Immature natural killer cell (primary cell): ENCODE measurements at regions not wholly inside any gene's neighbourhood (a gene's known extent, or its start where the extent isn't known, plus 50 kb on each side); places are given as distances from the start of the nearest gene placed in this dataset.

Experiments used
- DNase-seq, 3 donors: peaks; one replicate each; pipeline ENCODE4 v3.0.0; 2022; ENCODE audit warnings: mixed read lengths in 1 of 3
- H3K27ac Mint-ChIP-seq, 6 donors: one replicate each; pipeline ENCODE4 v1.8.0; 2020; ENCODE audit warnings: mixed read lengths in 6 of 6, mild to moderate bottlenecking in 5 of 6, inconsistent platforms in 4 of 6, moderate library complexity in 3 of 6
- H3K27me3 Mint-ChIP-seq, 3 donors: one replicate each; pipeline ENCODE4 v1.8.0; 2020 to 2021; ENCODE audit warnings: low read depth in 3 of 3, mild to moderate bottlenecking in 3 of 3, mixed read lengths in 3 of 3, moderate library complexity in 3 of 3, inconsistent platforms in 1 of 3
- H3K36me3 Mint-ChIP-seq, 3 donors: one replicate each; pipeline ENCODE4 v1.8.0; 2020; ENCODE audit warnings: mixed read lengths in 3 of 3, inconsistent platforms in 2 of 3, mild to moderate bottlenecking in 2 of 3
- H3K4me1 Mint-ChIP-seq, 2 donors: one replicate each; pipeline ENCODE4 v1.8.0; 2020; ENCODE audit warnings: inconsistent platforms in 2 of 2, mild to moderate bottlenecking in 2 of 2, mixed read lengths in 2 of 2, moderate library complexity in 1 of 2
- H3K4me3 Mint-ChIP-seq, 5 donors: one replicate each; pipeline ENCODE4 v1.8.0; 2020; ENCODE audit warnings: mild to moderate bottlenecking in 5 of 5, mixed read lengths in 5 of 5, inconsistent platforms in 3 of 5, moderate library complexity in 3 of 5
- H3K9me3 Mint-ChIP-seq, 6 donors: one replicate each; pipeline ENCODE4 v1.8.0; 2020; ENCODE audit warnings: mild to moderate bottlenecking in 6 of 6, mixed read lengths in 6 of 6, inconsistent platforms in 4 of 6, moderate library complexity in 3 of 6

- no peak for DNase-seq
- Mint-ChIP-seq H3K9me3 (peaks cover 12 to 69% (median 18%) of the 10 kb centered on the region in 6 donors), H3K36me3 (peaks cover 6 to 7% (median 6%) of the 10 kb centered on the region in 3 donors), H3K4me1 (peaks cover 3 to 5% of the 10 kb centered on the region in 2 donors), H3K27ac (no peak overlapping the region), H3K27me3 (peaks cover 57 to 68% (median 67%) of the 10 kb centered on the region in 3 donors), H3K4me3 (no peak overlapping the region)
These were observed 155.4 kb downstream of the TRIM27 start for GRCh38 chr6:28768187-28768913.

GRCh38 chr6:28769626-28770402 lies 154.0 kb downstream of the TRIM27 start:
- Mint-ChIP-seq H3K27ac (no peak overlapping the region), H3K4me1 (peaks cover 3 to 5% of the 10 kb centered on the region in 2 donors), H3K27me3 (peaks cover 60 to 77% (median 68%) of the 10 kb centered on the region in 3 donors), H3K36me3 (peaks cover 4 to 6% (median 4%) of the 10 kb centered on the region in 3 donors), H3K4me3 (no peak overlapping the region), H3K9me3 (peaks cover 19 to 80% (median 23%) of the 10 kb centered on the region in 6 donors)
- DNase-seq = no peak

- Mint-ChIP-seq H3K4me3 (no peak overlapping the region), H3K27me3 (peaks cover 61 to 81% (median 67%) of the 10 kb centered on the region in 3 donors), H3K36me3 (peaks cover 3 to 6% (median 3%) of the 10 kb centered on the region in 3 donors), H3K27ac (no peak overlapping the region), H3K4me1 (peaks cover 3 to 5% of the 10 kb centered on the region in 2 donors), H3K9me3 (peaks cover 21 to 82% (median 27%) of the 10 kb centered on the region in 6 donors)
- no peak for DNase-seq
These were observed 153.1 kb downstream of the TRIM27 start for GRCh38 chr6:28770732-28771131.

GRCh38 chr6:28771401-28772267 lies 152.2 kb downstream of the TRIM27 start:
- Mint-ChIP-seq H3K27ac (no peak overlapping the region), H3K4me1 (peaks cover 3 to 5% of the 10 kb centered on the region in 2 donors), H3K4me3 (no peak overlapping the region), H3K9me3 (peaks cover 22 to 83% (median 30%) of the 10 kb centered on the region in 6 donors), H3K36me3 (peaks cover 3 to 6% (median 3%) of the 10 kb centered on the region in 3 donors), H3K27me3 (peaks cover 63 to 81% (median 67%) of the 10 kb centered on the region in 3 donors)
- DNase-seq = no peak

GRCh38 chr6:28772480-28773381 lies 151.1 kb downstream of the TRIM27 start:
- Mint-ChIP-seq H3K4me1 (peaks cover 3 to 5% of the 10 kb centered on the region in 2 donors), H3K4me3 (peak overlapping the region in 4 of 5 donors; percentile 9 to 53 (median 18)), H3K9me3 (peaks cover 23 to 83% (median 32%) of the 10 kb centered on the region in 6 donors), H3K27ac (peak overlapping the region in 3 of 6 donors; percentile 3 to 31 (median 28)), H3K27me3 (peaks cover 67 to 81% (median 71%) of the 10 kb centered on the region in 3 donors), H3K36me3 (peaks cover 3 to 6% (median 3%) of the 10 kb centered on the region in 3 donors)
- DNase-seq = no peak

- Mint-ChIP-seq H3K27ac (peak overlapping the region in 1 of 6 donors; percentile 79), H3K4me3 (peak overlapping the region in 1 of 5 donors; percentile 51), H3K4me1 (peaks cover 3 to 5% of the 10 kb centered on the region in 2 donors), H3K36me3 (peaks cover 3 to 9% (median 6%) of the 10 kb centered on the region in 3 donors), H3K9me3 (peaks cover 30 to 89% (median 42%) of the 10 kb centered on the region in 6 donors), H3K27me3 (peaks cover 68 to 86% (median 77%) of the 10 kb centered on the region in 3 donors)
- no peak for DNase-seq
These were observed 149.3 kb downstream of the TRIM27 start for GRCh38 chr6:28774292-28775051.

- H3K4me3 Mint-ChIP-seq = peak overlapping the region in 1 of 5 donors; percentile 51
- peaks cover 3 to 5% of the 10 kb centered on the region in 2 donors for H3K4me1 Mint-ChIP-seq
- H3K27me3 Mint-ChIP-seq = peaks cover 65 to 82% (median 80%) of the 10 kb centered on the region in 3 donors
- peaks cover 3 to 9% (median 6%) of the 10 kb centered on the region in 3 donors for H3K36me3 Mint-ChIP-seq
- DNase-seq = no peak
- H3K9me3 Mint-ChIP-seq = peaks cover 34 to 89% (median 44%) of the 10 kb centered on the region in 6 donors
- H3K27ac Mint-ChIP-seq = peak overlapping the region in 1 of 6 donors; percentile 79
These were observed 148.8 kb downstream of the TRIM27 start for GRCh38 chr6:28775052-28775376.

GRCh38 chr6:28775405-28776129 lies 148.2 kb downstream of the TRIM27 start:
- Mint-ChIP-seq H3K4me3 (peak overlapping the region in 1 of 5 donors; percentile 51), H3K9me3 (peaks cover 37 to 92% (median 46%) of the 10 kb centered on the region in 6 donors), H3K4me1 (peaks cover 3 to 5% of the 10 kb centered on the region in 2 donors)

GRCh38 chr6:28776269-28777146 lies 147.3 kb downstream of the TRIM27 start:
- Mint-ChIP-seq H3K36me3 (peaks cover 3 to 9% (median 6%) of the 10 kb centered on the region in 3 donors), H3K4me3 (peak overlapping the region in 1 of 5 donors; percentile 2), H3K27me3 (peaks cover 61 to 85% (median 82%) of the 10 kb centered on the region in 3 donors), H3K27ac (no peak overlapping the region), H3K4me1 (peaks cover 8 to 13% of the 10 kb centered on the region in 2 donors), H3K9me3 (peaks cover 39 to 94% (median 52%) of the 10 kb centered on the region in 6 donors)
- no peak for DNase-seq

More at GRCh38 chr6:28775405-28776129, 148.2 kb downstream of the TRIM27 start:
- Mint-ChIP-seq H3K27me3 (peaks cover 65 to 84% (median 82%) of the 10 kb centered on the region in 3 donors), H3K36me3 (peaks cover 3 to 9% (median 6%) of the 10 kb centered on the region in 3 donors), H3K27ac (peak overlapping the region in 1 of 6 donors; percentile 79)
- no peak for DNase-seq

GRCh38 chr6:28777147-28777461 lies 146.7 kb downstream of the TRIM27 start:
- H3K4me3 Mint-ChIP-seq = no peak overlapping the region
- peaks cover 60 to 85% (median 82%) of the 10 kb centered on the region in 3 donors for H3K27me3 Mint-ChIP-seq
- peaks cover 41 to 96% (median 56%) of the 10 kb centered on the region in 6 donors for H3K9me3 Mint-ChIP-seq
- H3K36me3 Mint-ChIP-seq = peaks cover 3 to 9% (median 6%) of the 10 kb centered on the region in 3 donors
- peaks cover 8 to 19% of the 10 kb centered on the region in 2 donors for H3K4me1 Mint-ChIP-seq
- no peak for DNase-seq
- no peak overlapping the region for H3K27ac Mint-ChIP-seq
